NAMALWA (cell line): ENCODE measurements at regions not wholly inside any gene's neighbourhood (a gene's known extent, or its start where the extent isn't known, plus 50 kb on each side); places are given as distances from the start of the nearest gene placed in this dataset.

Experiments
- DNase-seq: peaks from one replicate; pipeline ENCODE4 v3.0.0-alpha.2; 2015; ENCODE audit warnings: low spot score

- DNase-seq = no peak
Observed at GRCh38 chr13:73451221-73452029, 392.6 kb downstream of the KLF5 start.

- no peak for DNase-seq
Observed at GRCh38 chr13:73450583-73450982, 391.8 kb downstream of the KLF5 start.

GRCh38 chr13:73449252-73449651 is 390.4 kb downstream of the KLF5 start:
- no peak for DNase-seq

GRCh38 chr13:73440296-73440895 is 381.6 kb downstream of the KLF5 start:
- DNase-seq = peak; percentile 8

GRCh38 chr13:73433890-73434289 is 375.1 kb downstream of the KLF5 start:
- DNase-seq = no peak

GRCh38 chr13:73433458-73433857 is 374.7 kb downstream of the KLF5 start:
- DNase-seq = no peak

GRCh38 chr13:73429701-73430100 is 370.9 kb downstream of the KLF5 start:
- DNase-seq = no peak

- no peak for DNase-seq
Observed at GRCh38 chr13:73428706-73429105, 369.9 kb downstream of the KLF5 start.

GRCh38 chr13:73428137-73428536 is 369.3 kb downstream of the KLF5 start:
- no peak for DNase-seq

GRCh38 chr13:73422973-73423372 is 364.2 kb downstream of the KLF5 start:
- no peak for DNase-seq

- no peak for DNase-seq
Observed at GRCh38 chr13:73421310-73421912, 362.6 kb downstream of the KLF5 start.

GRCh38 chr13:73419186-73419585 is 360.4 kb downstream of the KLF5 start:
- DNase-seq = no peak

- DNase-seq = peak; percentile 21
Observed at GRCh38 chr13:73417012-73417615, 358.3 kb downstream of the KLF5 start.

GRCh38 chr13:73416093-73416492 is 357.3 kb downstream of the KLF5 start:
- DNase-seq = no peak

- DNase-seq = no peak
Observed at GRCh38 chr13:73413656-73414055, 354.9 kb downstream of the KLF5 start.

GRCh38 chr13:73412933-73413332 is 354.1 kb downstream of the KLF5 start:
- DNase-seq = no peak

GRCh38 chr13:73411067-73411809 is 352.4 kb downstream of the KLF5 start:
- DNase-seq = no peak

GRCh38 chr13:73406454-73406853 is 347.6 kb downstream of the KLF5 start:
- no peak for DNase-seq

GRCh38 chr13:73404581-73404980 is 345.8 kb downstream of the KLF5 start:
- no peak for DNase-seq

GRCh38 chr13:73403355-73404120 is 344.7 kb downstream of the KLF5 start:
- DNase-seq = no peak

GRCh38 chr13:73401769-73402168 is 343.0 kb downstream of the KLF5 start:
- DNase-seq = no peak
